GM19372 (cell line): ENCODE measurements at regions not wholly inside any gene's neighbourhood (a gene's known extent, or its start where the extent isn't known, plus 50 kb on each side); places are given as distances from the start of the nearest gene placed in this dataset.

Experiments
- ATAC-seq: cut with Tn5 transposase; IDR thresholded peaks from one replicate; pipeline ENCODE4 v1.9.1; 2021; ENCODE audit warnings: mild to moderate bottlenecking, low read depth, moderate library complexity; ENCODE audit not compliant: unreplicated experiment

DNA sequence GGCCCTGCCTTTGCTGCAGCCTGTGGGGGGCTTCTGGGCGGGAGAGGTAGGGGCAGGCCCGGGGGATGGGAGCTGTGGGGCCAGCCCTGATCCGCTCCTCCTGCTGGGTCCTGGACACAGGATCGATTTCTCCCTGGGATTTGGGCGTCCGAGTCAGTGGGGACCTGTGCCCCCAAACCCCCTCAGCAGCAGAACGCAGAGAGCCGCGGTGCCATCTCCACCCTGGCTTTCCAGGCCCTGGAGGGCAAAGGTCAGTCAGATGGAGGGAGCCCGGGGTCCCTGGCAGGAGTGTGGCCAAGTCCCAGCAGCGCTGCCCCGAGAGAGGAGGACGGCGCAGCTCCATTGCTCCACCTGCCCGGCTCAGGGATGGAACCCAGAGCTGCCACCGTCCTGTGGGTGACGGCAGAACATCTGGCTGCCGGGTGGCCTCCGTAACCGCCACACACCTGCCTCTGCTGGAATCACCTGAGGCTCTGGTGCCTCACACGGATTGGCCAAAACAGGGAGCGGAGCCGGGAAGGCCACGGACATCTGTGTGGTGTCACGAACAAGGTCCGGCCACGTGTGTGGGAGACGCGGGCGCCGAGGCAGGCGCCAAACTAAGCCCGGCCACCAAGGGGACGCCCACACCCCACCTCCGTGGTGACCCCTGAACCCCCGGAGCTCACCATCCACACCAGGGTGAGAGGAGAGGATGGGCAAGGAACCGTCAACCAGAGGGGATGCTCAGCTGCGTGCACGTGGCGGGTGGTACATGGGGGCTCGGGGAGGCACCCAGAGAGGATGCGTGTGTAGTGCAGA is 80.3 kb upstream of the FBRSL1 start:
- no peak for ATAC-seq

DNA sequence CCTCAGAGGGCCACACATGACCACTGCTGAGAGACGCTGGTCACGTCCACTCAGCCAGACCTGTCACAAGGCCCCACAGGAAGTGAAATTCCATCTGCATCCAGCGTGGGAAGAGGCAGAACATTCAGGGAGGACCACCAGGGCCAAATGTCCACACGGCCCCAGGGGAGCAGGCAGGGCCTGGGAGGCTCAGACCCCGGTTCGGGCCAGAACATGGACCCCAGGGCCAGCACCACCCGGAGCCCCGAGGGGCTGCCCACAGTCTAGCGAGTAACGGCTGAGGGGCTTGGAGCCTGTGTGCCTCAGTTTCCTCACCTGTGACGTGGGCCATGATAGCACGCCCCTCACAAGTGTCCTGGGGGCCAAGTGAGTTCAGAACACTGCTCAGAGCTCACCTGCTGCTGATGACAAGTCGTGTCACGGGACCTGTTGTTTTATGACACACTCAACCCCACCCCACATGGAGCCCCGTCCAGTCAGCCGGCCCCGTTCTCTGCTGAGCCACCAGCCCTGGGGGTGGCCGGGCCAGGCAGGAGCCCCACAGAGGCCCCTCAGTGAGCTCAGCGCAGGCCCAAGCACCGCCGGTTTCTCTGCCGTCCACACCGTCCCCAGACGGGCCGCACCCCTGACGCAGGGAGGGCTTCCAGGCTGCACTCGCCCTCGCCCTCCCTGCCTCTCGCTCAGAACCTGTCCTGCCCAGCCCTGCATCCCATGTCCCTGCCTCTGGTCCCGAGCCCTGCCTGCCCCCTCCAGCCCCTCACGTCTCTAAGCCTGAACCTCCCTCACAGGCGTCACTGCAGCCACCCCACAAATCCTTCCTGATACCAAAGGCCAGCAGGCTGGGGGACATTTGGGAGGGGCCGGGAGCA is 79.5 kb upstream of the GALNT9 start:
- ATAC-seq: no peak

DNA sequence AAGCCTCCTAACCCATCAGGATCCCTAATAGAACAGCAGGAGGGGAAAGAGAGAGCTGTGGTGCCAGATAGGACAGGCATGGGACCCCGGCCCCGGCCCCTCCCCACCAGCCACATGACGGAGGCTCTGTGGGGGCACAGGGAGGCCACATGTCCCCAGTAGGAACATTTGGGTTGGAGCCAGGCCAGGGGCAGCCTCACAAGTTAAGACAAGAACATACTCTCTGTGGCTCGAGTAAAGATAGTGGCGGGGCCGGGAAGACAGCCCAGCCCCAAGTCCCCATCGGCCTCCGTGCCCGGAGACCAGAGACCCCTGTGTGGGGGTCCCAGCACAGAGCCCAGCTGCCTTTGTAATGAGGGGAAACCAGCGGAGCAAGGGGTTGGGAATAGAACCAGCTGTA is 78.6 kb upstream of the GALNT9 start:
- ATAC-seq: no peak

DNA sequence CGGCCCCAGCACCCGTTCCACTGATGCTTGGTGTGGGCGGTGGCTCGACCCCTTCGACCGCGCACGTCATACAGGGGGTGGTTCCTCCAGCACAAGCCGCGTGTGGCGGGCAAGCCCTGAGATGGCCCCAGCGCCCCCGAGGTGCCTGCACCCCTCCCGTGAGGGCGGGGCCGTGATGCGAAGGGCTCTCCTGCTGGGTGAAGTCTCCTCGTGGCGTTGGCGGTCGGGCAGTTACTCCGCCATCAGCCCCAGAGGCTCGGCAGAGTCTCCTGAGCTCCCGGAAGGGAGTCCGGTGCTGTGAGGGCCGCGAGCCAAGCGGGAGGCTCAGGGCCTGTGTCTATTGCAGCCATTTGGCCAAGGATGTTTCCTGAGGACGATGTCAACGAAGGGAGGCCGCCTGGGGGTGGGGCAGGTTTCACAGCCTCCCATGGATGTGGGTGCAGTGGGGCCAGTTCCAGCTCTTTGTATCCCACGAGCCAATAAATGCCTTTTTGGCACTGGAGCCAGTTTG is 78.1 kb upstream of the GALNT9 start:
- no peak for ATAC-seq

DNA sequence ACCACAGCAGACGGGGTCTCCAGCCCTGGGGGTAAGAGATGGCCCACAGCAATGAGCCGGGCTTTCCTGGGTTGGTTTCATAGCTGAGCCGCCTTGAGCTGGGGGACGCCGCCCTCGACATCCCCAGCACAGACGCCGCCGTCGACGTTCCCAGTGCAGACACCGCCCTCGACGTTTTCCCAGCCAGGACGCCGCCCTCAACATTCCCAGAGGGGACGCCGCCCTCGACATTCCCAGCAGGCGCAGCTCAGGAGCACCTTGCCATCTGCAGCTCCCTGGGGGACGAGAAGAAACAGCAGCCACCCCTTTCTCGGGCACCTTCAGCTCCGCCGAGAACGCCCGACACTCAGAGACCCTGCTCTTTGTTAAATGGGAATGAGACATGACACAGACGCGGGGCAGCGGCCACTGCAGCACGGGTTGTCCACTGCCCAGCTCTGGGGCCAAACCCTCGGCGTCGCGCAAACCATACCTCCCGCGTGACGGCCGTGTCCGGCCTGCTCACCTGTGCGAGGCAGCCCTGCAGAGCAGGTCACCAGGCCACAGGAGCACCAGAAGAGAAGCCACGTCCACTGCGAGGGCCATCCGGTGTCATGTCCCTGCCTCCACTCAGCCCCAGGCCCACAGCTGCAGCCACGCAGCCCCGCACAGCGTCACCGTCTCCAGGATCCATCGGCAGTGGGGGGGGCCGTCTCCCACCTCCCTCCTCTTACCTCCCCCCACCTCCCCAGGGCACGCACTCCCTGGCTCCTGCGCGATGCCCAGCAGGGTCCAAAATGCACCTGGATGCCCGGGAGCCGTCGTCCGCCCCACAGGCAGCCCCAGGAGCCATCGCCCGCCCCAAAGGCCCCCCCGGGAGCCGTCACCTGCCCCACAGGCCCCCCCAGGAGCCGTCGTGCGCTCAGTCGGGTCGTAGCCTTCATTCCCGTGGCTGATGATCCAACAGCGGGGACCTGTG is 77.4 kb upstream of the GALNT9 start:
- ATAC-seq: no peak

DNA sequence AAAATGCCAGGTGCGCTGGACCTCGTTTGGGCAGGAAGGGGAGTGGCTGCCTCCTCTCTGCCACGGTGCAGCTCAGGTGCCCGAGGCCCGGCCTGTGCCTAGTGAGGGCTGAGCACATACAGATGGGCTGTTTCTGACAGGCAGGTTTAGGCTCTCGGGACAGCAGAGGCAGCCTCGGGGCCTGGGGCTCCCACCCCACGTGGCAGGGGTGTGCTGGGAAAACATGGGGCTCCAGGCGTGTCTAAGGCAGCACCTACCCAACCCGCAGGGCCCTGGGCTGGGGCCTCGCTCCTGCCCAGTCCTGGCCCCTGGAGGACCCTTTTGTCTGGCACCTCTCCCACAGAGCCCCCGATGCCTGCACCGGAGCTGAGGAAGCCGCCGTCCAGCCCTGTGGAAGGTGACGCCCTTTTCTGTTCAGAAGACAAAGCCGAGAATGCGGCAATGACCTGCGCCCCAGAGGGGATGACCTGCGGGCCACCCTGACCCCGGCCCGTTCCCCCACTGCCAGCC is 76.4 kb upstream of the GALNT9 start:
- ATAC-seq: no peak

DNA sequence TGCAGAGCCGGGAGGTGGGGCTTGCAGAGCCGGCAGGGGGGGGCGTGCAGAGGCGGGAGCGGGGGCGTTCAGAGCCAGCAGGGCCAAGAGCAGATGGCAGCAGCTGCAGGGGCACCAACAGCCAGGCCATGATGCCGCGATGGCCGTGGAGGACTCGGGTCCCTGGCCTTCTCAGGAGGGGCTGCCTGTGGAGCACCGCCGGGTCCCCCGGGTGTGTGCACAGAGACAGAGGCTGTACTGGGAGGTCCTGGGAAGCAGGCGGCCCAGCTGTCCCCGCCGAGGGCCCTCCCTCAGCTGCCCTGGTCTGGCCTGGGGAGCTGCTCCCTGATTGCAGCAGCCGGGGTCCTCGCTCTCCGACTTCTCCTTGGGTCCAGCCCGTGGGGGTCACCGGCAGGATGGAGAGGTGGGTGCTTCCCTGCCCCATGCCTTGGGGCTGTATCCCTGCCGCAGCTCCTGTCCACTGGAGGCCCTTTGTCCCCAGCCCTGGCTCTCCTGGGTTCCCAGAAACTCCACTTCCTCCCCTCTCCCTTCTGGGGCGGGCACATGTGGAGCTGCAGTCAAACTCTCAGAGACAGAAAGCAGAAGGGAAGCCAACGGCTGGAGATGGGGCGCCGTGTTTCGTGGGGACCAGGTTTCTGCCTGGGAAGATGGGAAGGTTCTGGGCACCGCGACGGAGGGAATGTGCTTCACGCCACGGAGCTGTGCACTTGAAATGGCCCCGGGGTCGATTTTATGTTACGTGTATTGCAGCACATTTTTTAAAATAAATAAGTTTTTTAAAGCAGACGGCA is 75.8 kb upstream of the GALNT9 start:
- no peak for ATAC-seq

DNA sequence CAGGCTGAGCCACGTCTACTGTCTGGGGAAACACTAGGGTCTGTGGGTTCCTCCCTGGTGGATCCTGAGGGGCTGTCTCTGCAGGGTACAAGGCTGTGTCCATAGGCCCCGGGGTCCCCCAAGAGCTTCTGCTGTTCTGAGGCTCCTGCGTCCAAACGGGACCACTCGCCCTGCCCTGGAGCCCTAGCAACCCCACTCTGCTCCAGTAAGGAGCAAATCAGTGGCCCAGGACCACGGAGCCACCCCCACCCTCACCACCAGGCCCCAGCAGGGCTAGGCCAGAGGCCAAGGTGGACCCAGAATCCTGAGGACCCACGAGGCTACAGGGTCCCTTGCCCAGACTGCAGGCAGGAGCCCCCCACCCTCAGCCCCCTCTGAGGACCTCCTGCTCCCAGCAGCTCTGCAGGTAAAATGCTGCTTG is 75.1 kb upstream of the GALNT9 start:
- ATAC-seq: no peak

DNA sequence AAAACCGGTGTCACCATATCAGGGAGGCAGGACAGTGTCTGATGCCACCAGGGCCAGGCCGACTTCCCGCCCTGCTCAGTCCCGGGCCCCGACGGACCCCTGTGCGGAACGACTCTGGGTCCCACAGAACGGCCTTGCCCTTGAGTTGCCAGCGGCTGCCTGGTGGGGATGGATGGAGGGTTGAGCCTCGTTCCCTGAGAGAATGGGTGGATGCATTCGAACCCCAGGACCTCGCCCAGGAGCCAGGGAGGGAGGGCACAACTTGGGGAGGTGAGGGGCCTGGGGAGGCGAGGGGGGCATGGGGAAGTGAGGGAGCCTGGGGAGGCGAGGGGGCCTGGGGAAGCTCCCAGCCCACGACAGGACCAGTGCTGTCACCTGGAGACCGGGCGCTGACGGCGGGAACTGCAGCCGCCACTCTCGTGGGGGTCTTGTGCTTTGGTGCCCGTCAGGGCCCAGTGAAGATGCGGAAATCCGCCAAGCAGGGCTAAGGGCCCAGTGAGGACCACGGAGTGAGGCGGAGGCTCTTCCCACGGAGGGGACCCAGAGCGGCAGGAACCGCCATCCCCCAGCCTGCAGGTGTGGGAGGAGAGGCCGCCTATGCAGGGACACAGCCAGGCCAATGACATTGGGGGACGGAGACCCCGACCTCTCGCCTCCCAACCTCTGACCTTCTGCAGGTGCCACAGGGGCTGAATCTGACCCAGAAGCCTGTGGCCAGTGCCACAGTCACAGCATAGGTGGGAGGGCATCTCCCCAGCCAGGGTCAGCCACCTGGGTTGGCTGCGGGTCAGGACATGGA is 74.4 kb upstream of the GALNT9 start:
- no peak for ATAC-seq

DNA sequence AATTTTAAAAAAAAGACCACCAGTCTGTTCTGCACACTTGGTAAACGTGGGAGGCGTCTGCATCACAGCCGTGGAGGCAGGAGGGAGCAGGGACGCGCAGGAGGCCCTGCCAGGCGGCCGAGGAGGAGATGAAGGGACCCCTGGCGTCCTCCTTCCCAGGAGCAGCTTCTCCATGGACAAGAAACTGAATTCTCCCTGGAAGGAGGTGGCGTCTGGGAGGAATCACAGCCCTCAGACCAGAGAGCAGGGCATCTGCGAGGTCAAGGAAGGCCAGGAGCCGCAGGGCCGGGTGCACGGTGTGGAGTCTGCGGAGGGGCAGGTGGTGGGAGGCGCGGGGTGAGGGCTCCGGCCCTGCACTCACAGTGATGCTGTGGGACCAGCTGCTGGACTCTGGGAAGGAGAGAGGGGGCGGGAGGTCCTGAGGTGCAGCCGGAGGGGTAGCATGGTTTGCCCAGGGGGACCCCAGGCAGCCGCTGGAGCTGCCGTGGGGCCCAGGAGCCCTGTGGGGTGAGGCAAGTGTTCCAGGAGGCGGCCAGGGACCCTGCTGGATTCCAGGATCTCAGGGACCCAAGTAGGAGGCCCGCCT is 73.5 kb upstream of the GALNT9 start:
- no peak for ATAC-seq

DNA sequence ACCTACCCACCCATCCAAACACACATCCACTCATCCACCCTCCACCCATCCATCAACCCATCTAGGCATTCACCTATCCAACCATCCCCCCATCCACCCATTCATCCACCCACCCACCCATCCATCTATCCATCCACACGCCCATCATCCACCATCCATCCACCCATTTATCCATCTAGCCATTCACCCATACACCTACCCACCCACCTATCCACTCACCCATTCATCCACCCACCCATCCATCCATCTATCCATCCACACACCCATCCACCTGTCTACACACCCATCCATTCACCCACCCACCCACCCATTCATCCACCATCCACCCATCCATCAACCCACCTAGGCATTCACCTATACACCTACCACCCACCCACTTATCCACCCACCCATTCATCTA is 72.6 kb upstream of the GALNT9 start:
- ATAC-seq: no peak

DNA sequence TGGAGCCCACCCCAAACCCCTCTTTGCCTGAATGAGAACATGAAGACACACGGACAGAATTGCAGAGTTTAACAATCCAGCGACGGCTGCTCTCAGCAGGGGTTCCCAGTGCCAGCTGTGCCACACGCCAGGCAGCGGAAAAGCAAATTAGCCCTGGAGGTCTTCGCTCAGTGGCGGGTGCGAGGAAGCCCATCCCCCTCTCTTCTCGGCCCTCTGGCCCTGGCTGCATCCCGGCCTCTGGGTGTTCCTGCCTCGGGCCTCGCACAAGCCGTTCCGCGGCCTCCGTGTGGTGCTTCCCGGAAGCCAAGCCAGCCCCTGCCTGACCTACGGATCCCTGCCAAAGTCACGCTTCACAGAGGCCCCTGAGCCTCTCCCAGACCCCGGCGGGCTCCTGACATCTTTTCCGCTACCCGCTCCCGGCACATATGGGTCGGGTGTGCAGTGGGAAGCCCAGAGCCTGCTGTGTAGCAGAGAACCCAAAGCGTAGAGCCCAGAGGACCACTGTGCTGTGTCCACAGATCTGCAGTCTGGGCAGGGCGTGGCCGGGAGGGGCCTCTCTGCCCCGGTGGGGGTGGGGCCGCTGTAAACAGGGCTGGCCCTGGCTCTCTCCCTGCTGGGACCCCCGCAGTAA is 70.7 kb upstream of the GALNT9 start:
- ATAC-seq: no peak

DNA sequence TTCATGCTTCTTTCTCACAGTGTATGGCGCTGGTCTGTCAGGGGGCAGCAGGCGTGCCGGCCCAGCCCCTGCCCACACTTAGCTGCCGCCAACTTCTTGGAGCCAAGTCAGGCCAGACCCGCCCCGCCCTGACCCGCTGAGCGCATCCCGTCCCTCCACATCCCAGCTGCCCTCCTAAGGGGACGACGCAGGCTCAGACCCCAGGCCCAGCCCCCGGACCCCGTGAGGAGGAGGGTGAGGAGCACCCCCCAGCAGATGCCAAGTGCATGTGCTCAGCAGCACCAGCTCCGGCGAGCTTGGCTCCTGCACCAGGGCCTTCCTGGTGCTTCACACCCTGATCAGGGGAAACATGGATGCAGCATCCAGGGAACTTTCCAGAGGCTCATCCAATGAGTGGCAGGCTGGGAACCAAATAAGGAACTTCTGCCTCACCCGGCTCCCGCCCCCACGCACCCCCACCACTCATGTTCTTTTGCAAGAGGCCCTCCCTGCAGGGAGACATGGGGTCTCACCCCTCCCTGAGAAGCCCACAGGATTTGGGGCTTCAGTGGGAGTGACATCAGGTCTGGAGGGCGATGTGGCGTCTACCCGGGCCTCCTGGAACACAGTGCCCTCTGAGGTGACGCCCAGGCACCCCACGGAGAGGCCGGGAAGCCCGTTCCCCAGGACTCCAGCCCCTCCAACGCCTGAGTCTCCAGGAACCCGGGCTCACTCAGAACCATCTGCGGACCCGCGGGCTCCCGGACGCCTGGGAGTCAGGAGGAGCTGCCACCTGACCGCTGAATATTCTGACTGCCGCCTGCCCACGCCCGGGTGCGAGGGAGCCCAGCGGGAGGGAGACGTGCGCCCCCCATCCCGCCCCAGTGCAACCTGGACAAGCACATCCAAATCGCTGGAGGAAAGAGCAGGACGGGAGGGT is 70.0 kb upstream of the GALNT9 start:
- ATAC-seq: no peak

DNA sequence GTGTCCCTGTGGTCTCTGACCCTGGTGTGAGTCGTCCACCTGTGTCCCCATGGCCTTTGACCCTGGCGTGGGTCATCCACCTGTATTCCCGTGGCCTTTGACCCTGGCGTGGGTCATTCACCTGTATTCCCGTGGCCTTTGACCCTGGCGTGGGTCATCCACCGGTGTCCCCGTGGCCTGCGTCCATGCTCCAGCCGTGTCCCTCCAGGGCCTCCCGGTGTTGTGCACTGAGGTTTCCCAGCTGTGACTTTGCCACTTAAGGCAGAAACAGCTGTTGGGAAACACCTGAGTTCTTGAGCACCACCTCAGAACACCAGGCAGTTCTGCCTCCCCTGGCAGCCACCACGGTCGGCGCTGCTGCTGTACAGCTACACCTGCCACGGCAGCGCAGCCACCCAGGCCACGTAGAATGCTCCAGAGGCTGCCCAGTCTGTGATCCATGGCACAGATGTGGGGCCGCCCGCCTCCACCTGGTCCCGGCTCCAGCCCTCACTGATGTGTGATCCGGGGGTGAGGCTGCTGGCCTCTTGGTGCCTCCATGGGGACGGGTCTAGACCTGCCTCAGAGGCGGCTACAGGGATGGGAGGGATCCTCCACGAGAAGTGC is 69.1 kb upstream of the GALNT9 start:
- no peak for ATAC-seq

DNA sequence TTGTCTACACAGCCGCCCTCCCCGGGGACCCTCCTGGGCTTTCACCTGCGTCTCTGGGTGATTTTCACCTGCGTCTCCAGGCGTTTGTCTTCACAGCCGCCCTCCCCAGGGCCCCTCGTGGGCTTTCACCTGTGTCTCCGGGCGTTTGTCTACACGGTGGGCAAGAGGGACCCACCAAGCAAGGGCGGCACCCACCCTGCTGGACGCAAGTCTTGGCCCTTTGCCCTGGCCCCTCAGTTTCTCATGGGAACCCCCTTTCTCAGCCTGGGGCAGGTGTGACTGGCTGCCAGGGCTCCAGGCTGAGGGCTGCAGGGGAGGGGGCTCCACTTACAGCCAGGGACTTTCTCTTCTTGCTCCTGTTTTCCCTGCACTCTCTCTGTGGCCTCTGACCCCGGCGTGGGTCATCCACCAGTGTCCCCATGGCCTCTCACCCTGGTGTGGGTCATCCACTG is 68.6 kb upstream of the GALNT9 start:
- no peak for ATAC-seq
